B cell (primary cell): ENCODE measurements at regions not wholly inside any gene's neighbourhood (a gene's known extent, or its start where the extent isn't known, plus 50 kb on each side); places are given as distances from the start of the nearest gene placed in this dataset.

ENCODE experiments used
- ATAC-seq: fragments of 200-7000 bp; cut with Tn5 transposase; one replicate; pipeline ENCODE4 v1.10.0; 2021; ENCODE audit warnings: low read depth, mild to moderate bottlenecking, moderate number of reproducible peaks, moderate library complexity
- CTCF ChIA-PET: fragments of 350-600 bp; sonication (Branson Sonifier 250); formaldehyde crosslinking; loops from one replicate; lab custom pipeline; 2021; ENCODE audit warnings: antibody characterized with exemption, inconsistent platforms; lab: Charles Lee
- POLR2A ChIA-PET: fragments of 350-600 bp; sonication (Branson Sonifier 250); formaldehyde crosslinking; loops from one replicate; lab custom pipeline; 2021; ENCODE audit warnings: antibody characterized with exemption; lab: Charles Lee
- DNase-seq: peaks from one replicate; pipeline ENCODE4 v3.0.0; 2013
- H2AFZ ChIP-seq: 2 replicates; pipeline ENCODE4 v1.6.1; 2012; ENCODE audit warnings: mild to moderate bottlenecking, low read depth, low read length; ENCODE audit not compliant: insufficient read depth, poor library complexity, severe bottlenecking
- H3K27ac ChIP-seq, 2 donors: 1 replicate in 1 of 2; 2 replicates in 1 of 2; pipeline ENCODE4 v1.5.1; 2012 to 2013; ENCODE audit warnings: low read length in 2 of 2, mild to moderate bottlenecking in 2 of 2, moderate library complexity in 1 of 2
- H3K27me3 ChIP-seq, 4 experiments: fragments of 200-600 bp in 1 of 4; sonication (generic) in 1 of 4; replicated peaks in 1 of 4; 1 replicate in 2 of 4; 2 replicates in 2 of 4; pipeline versions ENCODE4 v1.6.1 to v1.7.0; 2013 to 2016; ENCODE audit warnings: low read length in 3 of 4, mild to moderate bottlenecking in 2 of 4, mixed read lengths in 1 of 4, moderate library complexity in 1 of 4; ENCODE audit not compliant: insufficient read depth in 4 of 4, control insufficient read depth in 3 of 4; ENCODE audit errors: control extremely low read depth in 1 of 4
- H3K36me3 ChIP-seq, 2 experiments: replicated peaks in 1 of 2; 1 replicate in 1 of 2; 2 replicates in 1 of 2; pipeline versions ENCODE4 v1.6.1 to v1.7.1; 2013; ENCODE audit warnings: low read length in 1 of 2; ENCODE audit not compliant: insufficient read depth in 2 of 2, control insufficient read depth in 1 of 2; ENCODE audit errors: control extremely low read depth in 1 of 2, extremely low read depth in 1 of 2
- H3K4me1 ChIP-seq, 2 donors: fragments of 200-600 bp in 1 of 2; sonication (generic) in 1 of 2; 1 replicate in 1 of 2; 2 replicates in 1 of 2; pipeline versions ENCODE4 v1.5.1 to v1.6.1; 2013 to 2017; ENCODE audit warnings: low read length in 2 of 2; ENCODE audit not compliant: control insufficient read depth in 2 of 2, insufficient read depth in 2 of 2
- H3K4me2 ChIP-seq: replicated peaks from 2 replicates; pipeline ENCODE3; 2012; ENCODE audit warnings: mild to moderate bottlenecking, low read depth, low read length; ENCODE audit not compliant: poor library complexity, severe bottlenecking
- H3K4me3 ChIP-seq, 5 experiments: fragments of 200-600 bp in 1 of 5; sonication (generic) in 1 of 5; 1 replicate in 3 of 5; 2 replicates in 2 of 5; pipeline versions ENCODE4 v1.5.1 to v1.7.0; 2011 to 2016; ENCODE audit warnings: low read length in 4 of 5, mild to moderate bottlenecking in 4 of 5, low read depth in 2 of 5, control low read depth in 1 of 5, moderate library complexity in 1 of 5; ENCODE audit not compliant: insufficient read depth in 1 of 5; ENCODE audit errors: control extremely low read depth in 1 of 5, extremely low read depth in 1 of 5
- H3K79me2 ChIP-seq: fragments of 200-600 bp; sonication (generic); one replicate; pipeline ENCODE4 v1.6.0; 2016; ENCODE audit warnings: low read length; ENCODE audit not compliant: control insufficient read depth, insufficient read depth
- H3K9ac ChIP-seq: fragments of 200-600 bp; sonication (generic); 2 replicates; pipeline ENCODE4 v1.6.1; 2017; ENCODE audit warnings: mild to moderate bottlenecking, low read length, moderate library complexity
- H3K9me3 ChIP-seq, 3 donors: one replicate each; pipeline versions ENCODE4 v1.6.1 to v1.7.1; 2013; ENCODE audit warnings: low read length in 2 of 3; ENCODE audit not compliant: control insufficient read depth in 2 of 3, insufficient read depth in 1 of 3; ENCODE audit errors: control extremely low read depth in 1 of 3
- H4K20me1 ChIP-seq: 2 replicates; pipeline ENCODE4 v1.6.0; 2012; ENCODE audit warnings: mild to moderate bottlenecking, low read length; ENCODE audit not compliant: insufficient read depth, control insufficient read depth, poor library complexity, severe bottlenecking
- H3K27ac Mint-ChIP-seq: one replicate; pipeline ENCODE4 v1.8.0; 2021; ENCODE audit warnings: mixed read lengths
- H3K27me3 Mint-ChIP-seq: one replicate; pipeline ENCODE4 v1.8.0; 2021; ENCODE audit warnings: mixed read lengths
- H3K4me1 Mint-ChIP-seq: one replicate; pipeline ENCODE4 v1.8.0; 2021; ENCODE audit warnings: mixed read lengths
- H3K4me3 Mint-ChIP-seq: one replicate; pipeline ENCODE4 v1.8.0; 2021; ENCODE audit warnings: mixed read lengths
- H3K9me3 Mint-ChIP-seq: one replicate; pipeline ENCODE4 v1.8.0; 2022; ENCODE audit warnings: mixed read lengths; ENCODE audit not compliant: insufficient read depth
- CTCF ChIP-seq: fragments of 200-600 bp; IDR thresholded peaks from one replicate; pipeline ENCODE4 v1.8.0; 2022; ENCODE audit warnings: antibody characterized with exemption, mild to moderate bottlenecking
- EZH2 ChIP-seq: IDR thresholded peaks from 2 replicates; pipeline ENCODE4 v1.6.1; 2012; ENCODE audit warnings: borderline replicate concordance, low read depth, mild to moderate bottlenecking, moderate library complexity, low read length; ENCODE audit not compliant: insufficient read depth, poor library complexity, severe bottlenecking
- WGBS: methylation state at CpG from one replicate; pipeline ENCODE4 v1.1.5; 2013; ENCODE audit warnings: missing lambda C conversion rate; ENCODE audit not compliant: insufficient coverage; 5-methylcytosine and 5-hydroxymethylcytosine counted together
- intact Hi-C: fragments of 100-400 bp; cut with micrococcal nuclease; formaldehyde crosslinking; loops from one replicate; pipeline ENCODE4 v1.10.0; 2022

DNA sequence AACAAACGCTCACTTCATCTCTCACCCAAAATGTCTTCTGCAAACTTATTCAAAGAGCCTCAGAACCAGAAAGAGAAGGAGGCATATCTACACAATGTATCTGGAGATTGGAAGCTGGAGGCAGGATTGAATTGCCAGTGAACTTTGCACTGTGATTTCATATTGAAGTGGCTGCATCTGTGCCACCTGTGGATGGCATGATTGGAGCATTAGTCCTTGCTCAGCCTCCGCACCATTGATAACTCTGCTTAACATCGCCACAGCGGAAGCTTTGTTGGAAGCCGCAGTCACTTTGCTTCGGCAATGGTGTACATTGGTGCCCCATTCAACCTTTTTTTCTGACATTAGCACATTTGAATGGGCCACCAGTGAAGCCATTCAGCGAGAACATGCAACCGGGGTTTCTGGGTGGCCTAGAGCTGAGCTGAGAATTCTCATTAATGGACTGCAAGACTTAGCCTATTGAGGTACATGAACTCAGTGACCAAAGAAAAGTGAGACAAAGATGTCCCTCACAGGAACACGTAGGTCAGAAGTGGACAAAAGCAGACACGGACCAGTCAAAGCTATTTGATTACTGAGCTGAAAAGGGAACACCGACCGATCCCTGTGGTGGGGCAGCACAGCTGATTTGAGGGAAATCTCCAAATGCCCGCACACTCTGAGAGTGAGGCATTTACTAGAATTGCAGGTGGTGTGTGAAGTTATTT, 130.4 kb downstream of the BRMS1L start:
- ChIA-PET CTCF (no interaction called here), POLR2A (no interaction called here)
- no peak overlapping the region for H3K9ac ChIP-seq
- H3K27me3 ChIP-seq, result no peaks in the 10 kb centered on the region
- H3K27ac ChIP-seq, result no peak overlapping the region
- ATAC-seq, result no peak
- DNase-seq, result no peak
- no peaks in the 10 kb centered on the region for H3K36me3 ChIP-seq
- Mint-ChIP-seq H3K9me3 (no peaks in the 10 kb centered on the region), H3K27me3 (peaks cover 7% of the 10 kb centered on the region), H3K4me1 (no peaks in the 10 kb centered on the region), H3K4me3 (no peak overlapping the region), H3K27ac (no peak overlapping the region)
- no peaks in the 10 kb centered on the region for H3K4me1 ChIP-seq
- TF ChIP-seq EZH2 (no peak), CTCF (no peak)
- H3K4me3 ChIP-seq, result no peak overlapping the region
- H4K20me1 ChIP-seq, result no peaks in the 10 kb centered on the region
- intact Hi-C loops, result no loop called here
- H3K4me2 ChIP-seq, result no peak overlapping the region
- no peaks in the 10 kb centered on the region for H3K79me2 ChIP-seq
- no peak overlapping the region for H2AFZ ChIP-seq
- H3K9me3 ChIP-seq, result no peaks in the 10 kb centered on the region
- 93% methylated on average over 12 of the region's 13 CpGs for WGBS

DNA sequence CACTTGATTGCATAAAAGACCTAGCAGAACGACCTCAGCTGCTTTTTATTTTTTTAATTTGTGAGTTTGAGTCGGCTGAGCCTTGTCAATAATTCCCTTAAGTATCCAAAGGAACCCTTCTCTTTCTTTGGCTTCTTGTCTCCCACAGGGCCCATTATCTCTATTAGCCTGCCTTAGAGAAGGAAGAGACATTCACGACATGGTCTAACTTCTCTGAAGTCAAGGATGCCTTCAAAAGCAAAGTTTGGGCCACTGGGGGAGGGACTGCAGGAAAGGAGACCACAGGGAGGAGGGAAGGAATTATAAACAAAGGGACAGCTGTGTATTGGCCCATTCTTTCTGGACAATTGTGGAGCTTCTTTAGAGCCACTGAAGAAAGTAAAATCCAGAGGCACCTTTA, 126.4 kb downstream of the BRMS1L start:
- ChIA-PET POLR2A (no interaction called here), CTCF (no interaction called here)
- WGBS, result 50% methylated on average over 2 of the region's 3 CpGs
- Histone ChIP-seq H3K4me3 (no peak overlapping the region), H3K27me3 (no peaks in the 10 kb centered on the region), H3K4me1 (no peaks in the 10 kb centered on the region), H3K9me3 (no peaks in the 10 kb centered on the region), H3K27ac (no peak overlapping the region), H3K79me2 (no peaks in the 10 kb centered on the region), H4K20me1 (no peaks in the 10 kb centered on the region), H3K36me3 (no peaks in the 10 kb centered on the region), H3K9ac (no peak overlapping the region), H3K4me2 (no peak overlapping the region), H2AFZ (no peak overlapping the region)
- DNase-seq (no peak), ATAC-seq (no peak)
- intact Hi-C loops, result no loop called here
- H3K27ac Mint-ChIP-seq, result no peak overlapping the region
- TF ChIP-seq CTCF (no peak), EZH2 (no peak)
- no peak overlapping the region for H3K4me3 Mint-ChIP-seq
- H3K9me3 Mint-ChIP-seq, result no peaks in the 10 kb centered on the region
- H3K4me1 Mint-ChIP-seq, result no peaks in the 10 kb centered on the region
- H3K27me3 Mint-ChIP-seq, result peaks cover 10% of the 10 kb centered on the region
